ENCODE measurements at regions not wholly inside any gene's neighbourhood (a gene's known extent, or its start where the extent isn't known, plus 50 kb on each side); places are given as distances from the start of the nearest gene placed in this dataset.

GRCh38 chr11:92286709-92287108 is 62.1 kb downstream of the FAT3 start:
- TF ChIP-seq CTCF (IDR thresholded peaks at IDR 0.05) (no peak), POLR2A (IDR thresholded peaks at IDR 0.05) (no peak)

Data from heart left ventricle (tissue), 13 donors.